NCI-H446 treated with DMSO at 0.1 percent for 48 hours (cell line): ENCODE measurements at regions not wholly inside any gene's neighbourhood (a gene's known extent, or its start where the extent isn't known, plus 50 kb on each side); places are given as distances from the start of the nearest gene placed in this dataset.

ENCODE experiments used
- DNase-seq: peaks from one replicate; lab custom pipeline; 2025; lab: John Stamatoyannopoulos, UW

DNA sequence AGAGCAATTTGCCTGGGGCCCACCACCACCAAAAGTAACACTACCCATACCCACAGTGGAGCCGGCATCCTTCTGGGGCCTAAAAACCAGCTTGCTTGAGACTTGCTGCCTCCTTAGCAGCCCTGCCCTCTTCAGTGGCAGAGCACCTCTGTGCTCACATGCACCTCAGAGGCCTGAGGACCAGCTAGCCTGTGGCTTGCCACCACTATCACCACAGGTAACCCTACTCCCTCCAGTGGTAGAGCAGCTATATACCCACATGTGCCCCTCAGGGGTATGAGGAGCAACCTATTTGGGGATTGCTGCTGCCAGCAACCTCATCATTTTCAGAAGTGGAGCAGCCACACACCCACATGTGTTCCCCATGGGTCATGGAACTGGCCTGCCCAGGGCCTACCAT is 111.4 kb upstream of the SPRY2 start:
- DNase-seq: no peak

DNA sequence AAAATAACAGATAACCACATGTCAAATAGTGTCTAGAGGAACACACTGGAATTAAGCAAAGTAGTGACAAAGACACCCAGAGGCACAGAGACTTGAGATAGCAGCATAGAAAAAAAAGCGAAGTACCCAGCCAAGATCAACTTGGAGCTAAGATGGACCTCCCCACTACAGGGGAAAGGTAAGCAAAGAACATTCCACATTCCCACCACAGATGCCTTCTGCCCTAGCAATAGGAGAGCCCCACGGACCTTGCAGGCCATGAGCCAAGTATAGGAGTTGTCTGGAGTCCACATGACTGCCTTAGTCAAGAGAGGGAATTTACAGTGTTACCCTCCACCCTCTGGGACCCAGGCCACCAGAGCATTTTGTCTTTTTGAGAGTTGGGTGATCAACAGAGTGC is 110.7 kb upstream of the SPRY2 start:
- no peak for DNase-seq

DNA sequence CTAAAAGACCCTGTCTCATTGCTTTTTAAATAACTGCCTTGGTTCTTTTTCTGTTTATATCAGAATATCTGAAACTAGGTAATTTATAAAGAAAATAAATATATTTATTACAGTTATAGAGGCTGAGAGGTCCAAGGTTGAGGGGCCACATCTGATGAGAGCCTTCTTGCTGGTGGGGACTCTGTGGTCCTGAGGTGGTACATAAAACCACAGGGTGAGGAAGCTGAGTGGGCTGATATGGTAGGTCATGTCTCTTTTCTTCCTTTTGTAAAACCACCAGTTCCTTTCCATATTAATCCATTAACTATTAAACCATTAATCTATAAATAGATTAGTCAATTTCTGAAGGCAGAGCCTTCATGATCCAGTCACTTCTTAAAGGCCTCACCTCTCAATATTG is 109.5 kb upstream of the SPRY2 start:
- no peak for DNase-seq

DNA sequence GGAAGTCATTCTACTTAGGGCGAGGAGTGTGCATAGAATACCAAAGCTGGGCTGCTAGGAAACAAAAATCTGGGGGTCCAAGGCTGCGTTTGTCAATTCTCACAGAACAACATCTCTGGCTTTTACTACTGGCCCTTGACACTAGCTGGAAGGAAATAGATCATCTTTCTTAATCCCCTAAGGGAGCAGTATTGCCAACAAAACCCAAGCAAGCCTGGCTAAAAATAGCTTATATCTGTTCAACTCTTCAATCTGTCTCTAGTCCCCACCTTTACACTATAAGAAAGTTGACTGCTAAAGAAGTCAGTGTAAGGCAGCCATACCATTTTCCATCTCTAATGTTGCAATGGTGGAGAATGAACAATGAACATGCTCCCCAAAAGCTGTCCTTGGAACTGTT is 107.8 kb upstream of the SPRY2 start:
- no peak for DNase-seq

DNA sequence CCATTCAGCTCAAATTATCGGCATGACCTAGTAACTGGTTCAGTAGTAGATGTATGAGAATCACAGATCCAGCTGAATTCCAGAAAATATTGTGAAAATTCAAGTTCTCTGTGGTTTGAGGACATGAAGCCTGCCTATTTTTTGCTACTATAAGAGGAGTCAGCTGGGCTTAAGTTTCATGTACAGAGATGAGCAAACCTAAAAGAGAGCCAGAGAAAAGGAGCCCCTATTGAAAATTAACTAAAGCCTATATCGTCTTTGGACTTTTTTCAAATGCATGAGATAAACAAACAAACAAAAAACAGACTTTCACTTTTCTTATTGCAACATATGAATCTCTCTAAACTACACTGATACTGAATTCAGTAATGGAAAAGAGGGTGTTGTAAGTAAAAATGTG is 106.8 kb upstream of the SPRY2 start:
- DNase-seq: no peak

DNA sequence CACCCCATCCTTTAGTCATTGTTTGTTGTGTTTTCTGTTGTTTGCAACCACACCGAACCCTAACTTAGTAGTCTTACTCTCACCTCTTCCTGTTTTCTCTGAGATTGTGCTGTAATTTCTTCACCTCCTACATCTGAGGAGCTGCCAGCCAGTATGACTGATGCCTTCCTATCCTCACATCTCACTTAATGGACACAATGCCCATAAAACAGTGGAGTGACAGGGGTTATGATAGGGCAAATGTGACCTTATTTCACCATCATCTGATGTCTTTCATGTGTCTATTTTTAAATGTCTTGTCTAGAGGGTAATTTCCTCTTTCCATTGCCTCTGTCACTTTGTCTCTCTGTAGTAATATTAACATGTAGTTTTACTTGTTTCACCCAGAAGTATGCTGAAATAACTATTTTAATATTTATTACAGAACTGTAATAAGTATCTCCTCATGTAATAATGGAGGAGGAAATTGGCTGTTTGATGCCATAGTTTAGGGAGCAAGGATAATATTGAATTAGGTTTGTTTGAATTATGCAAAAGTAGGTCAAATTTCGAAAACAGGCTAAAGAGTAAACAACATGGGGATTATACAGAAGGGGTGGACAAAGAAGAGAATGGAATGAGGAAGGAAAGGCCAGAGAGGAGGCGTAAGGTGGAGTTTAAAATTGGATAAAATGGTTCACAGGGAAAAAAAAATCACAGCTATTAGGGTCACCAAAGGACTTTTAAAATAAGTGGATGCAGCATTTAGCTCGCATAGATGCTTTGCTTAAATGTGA is 103.5 kb upstream of the SPRY2 start:
- DNase-seq: no peak

DNA sequence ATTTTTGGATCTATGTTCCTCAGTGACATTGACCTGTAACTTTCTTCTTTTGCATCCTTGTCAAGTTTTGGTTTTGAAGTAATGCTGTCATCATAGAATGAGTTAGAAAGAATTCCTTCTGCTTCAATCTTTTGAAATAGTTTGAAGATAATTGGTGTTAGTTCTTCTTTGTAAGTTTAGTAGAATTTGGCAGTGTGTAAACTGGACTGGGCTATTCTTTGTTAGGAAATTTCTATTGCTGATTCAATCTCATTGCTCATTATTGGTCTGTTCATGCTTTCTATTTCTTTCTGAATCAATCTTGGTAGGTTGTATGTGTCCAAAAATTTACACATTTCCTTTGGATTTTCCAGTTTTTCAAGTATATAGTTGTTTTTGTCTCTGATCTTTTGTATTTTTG is 101.7 kb upstream of the SPRY2 start:
- DNase-seq: no peak

DNA sequence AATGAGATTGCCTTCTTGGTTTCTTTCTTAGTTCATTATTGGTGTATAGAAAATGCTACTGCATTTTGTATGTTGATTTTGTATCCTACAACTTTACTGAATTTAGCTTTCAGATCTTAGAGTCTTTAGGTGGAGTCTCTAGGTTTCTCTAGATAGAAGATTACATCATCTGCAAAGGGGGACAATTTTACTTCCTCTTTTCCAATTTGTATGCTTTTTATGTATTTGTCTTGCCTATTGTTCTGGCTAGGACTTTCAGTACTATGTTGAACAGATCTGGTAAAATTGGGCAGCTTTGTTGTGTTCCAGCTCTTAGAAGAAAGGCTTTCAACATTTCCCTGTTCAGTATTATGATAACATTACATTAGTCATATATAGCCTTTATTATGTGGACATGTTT is 101.0 kb upstream of the SPRY2 start:
- no peak for DNase-seq

DNA sequence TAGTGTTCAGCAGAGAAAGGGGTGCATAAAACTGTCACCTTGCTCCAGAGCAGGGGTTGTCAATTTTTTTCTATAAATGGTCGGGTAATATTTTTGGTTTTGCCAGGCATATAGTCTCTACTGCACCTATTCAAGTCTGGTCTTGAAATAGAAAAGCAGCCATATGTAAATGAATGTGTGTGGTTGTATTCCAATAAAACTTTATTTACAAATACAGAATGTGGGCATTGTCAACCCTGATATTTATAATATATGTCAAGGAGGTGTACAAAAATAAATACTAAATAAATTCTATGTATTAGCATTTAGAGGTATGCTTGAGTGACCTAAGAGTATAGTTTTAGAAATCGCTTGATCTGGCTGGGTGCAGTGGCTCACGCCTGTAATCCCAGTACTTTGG is 97.6 kb upstream of the SPRY2 start:
- no peak for DNase-seq

DNA sequence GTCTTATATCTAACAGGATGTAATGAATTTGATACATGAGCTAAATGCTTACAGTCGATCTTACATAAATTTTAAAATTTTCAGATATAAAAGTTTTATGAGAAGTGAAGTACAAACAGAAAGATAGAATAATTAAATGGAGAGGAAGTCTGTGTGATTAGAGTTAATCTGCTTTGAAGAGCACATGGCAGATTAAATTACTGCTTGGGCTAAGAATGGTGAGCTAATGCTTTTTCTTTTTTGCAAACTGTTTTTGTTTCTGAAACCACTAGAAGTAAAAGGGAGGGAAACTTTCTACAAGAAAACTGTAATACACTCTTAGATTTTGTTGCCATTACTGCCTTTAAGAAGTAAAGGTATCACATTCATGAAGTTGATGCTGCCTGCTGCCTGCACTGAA is 96.3 kb upstream of the SPRY2 start:
- DNase-seq: no peak

DNA sequence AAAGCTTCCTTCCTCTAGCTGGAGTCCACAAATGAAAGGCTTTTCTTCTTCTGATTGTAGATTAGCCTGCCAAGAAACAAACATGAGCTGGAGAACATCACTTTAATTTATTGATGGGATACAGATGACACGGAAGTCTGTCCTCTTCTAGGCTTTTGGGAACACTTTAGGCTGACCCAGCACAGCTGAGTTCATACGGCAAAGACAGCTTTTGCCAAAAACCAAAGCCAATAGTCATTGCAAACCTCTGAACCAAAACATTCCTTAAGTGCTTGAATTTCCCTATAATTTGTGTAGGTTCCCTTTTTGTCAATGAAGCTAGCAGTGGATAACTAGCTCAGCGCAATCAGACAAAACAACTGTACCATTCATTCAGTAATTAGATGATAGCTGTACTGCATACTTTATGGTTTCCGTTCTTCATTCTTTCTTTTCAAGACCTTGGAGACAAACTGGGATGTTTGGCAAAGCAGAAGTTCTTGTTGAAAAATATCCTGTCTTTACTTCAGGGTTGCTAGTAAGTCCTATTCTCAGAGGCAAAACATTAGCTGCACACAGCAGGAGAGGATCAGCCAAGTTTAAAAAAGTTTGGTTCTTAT is 95.7 kb upstream of the SPRY2 start:
- no peak for DNase-seq

DNA sequence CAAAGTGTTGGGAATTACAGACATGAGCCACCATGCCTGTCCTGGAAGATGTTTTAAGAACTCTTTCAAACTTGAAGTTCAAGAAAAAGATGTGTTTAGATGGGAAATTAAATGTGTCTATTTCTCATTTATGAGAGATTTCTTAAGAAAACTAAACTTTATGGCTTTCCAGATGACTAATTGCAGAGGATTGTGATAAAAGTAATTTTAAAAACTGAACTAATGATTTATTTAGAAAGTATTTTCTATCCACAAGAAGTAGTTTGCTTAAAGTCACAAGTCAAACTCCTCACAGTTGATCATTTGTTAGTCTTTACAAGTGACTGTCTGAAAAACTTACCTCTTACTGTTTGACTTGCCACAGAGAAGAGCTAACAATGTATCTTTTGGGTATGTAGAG is 89.6 kb upstream of the SPRY2 start:
- DNase-seq: no peak

DNA sequence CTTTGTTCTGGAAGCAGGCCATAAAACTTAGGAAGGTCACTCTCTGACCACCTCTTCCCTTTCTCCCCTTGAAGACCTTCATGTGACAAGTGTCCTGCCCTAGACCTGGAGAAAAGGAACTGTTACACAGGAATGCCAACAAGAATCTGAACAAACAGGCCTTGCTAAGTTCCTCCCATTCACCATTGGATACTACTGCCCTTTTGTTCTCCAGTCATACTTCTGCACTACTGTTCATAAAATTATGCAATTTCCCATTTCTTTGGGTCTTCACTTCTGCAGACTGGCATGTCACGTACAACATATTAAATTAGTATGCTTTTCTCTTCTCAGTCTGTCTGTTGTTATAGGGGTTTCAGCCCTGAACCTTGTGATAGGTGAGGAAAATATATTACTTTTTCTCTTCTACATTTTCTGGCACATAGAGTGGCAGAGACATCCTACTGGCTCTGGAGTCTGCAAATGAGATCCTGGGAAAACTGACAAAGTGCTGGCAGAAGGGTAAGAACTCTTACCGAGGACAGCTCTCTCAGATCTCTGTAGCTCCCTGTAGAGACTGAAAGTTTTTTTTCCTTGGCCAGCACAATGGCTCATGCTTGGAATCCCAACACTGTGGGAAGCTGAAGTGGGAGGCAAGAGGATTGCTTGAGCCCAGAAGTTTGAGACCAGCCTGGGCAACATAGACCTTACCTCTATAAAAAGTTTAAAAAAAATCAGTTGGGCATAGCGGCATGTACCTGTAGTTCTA is 87.6 kb upstream of the SPRY2 start:
- no peak for DNase-seq

DNA sequence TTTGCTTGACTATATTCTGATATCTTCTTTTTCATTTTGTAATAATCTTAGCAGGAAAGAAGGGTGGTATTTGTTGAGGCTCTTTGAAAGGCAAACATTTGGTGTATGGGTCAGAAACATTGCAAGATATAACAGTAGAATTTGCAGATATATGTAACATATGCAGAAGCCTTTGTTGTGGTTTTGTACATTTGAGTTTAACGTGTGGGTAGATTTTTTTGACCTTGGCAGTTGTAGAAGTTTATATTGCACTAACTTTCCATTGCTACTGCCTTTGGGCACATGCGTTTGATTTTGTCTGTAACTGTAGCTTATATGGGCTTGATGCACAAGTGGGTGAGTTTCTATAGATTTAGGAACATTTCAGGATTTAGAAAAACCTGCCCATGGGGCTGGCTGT is 78.5 kb upstream of the SPRY2 start:
- no peak for DNase-seq

DNA sequence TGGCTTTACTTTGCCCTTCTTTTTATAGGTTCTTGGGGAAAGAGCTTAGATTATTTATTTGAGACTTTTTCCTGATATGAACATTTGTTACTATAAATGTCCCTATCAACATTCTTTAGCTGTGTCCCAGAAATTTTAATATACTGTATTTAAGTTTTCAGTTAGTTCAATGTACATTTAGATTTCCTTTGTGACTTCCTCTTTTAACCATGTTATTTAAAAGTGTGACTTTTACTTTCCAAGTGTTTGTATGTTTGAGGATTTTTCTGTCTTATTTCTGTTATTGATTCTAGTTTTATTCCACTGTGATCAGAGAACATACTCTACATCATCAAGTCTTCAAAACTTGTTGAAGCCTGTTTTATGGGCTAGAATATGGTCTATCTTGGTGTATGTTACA is 72.7 kb upstream of the SPRY2 start:
- DNase-seq: no peak

DNA sequence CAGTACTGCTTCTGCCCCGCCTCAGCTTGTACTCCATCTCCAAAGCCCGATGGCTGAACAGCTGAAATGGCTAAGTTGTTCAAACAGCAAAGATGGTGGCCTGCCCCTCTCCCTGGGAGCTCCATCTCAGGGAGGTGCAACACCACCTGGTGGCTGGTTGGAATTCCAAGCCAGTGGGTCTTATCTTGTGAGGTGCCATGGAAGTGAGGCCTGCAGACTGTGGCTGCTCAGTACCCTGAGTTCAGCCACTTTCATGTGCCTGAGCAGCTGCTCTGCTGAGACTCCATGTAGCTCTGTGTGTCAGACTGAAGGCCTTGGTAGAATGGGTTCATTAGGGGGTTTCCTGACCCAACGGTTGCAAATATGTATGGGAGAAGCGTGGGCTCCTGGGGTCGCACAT is 67.3 kb upstream of the SPRY2 start:
- DNase-seq: no peak

DNA sequence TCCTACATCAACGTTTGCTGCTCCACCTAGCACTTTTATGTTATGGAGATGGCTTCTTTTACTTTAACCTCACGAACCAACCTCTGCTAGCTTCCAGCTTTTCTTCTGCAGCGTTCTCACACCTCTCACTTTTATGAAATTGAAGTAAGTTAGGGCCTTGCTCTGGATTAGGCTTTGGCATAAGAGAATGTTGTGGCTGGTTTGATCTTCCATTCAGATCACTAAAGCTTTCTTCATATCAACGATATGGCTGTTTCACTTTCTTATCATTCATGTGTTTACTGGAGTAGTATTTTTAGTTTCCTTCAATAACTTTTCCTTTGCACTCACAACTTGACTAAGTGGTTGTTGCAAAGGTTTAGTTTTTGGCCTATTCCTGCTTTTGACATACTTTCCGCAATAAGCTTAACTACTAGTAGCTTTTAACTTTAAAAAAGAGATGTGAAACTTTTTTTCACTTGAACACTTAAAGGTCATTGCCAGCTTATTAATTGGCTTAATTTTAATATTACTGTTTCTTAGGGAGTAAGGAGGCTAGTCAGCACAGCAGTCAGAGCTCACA is 60.0 kb upstream of the SPRY2 start:
- DNase-seq: no peak

DNA sequence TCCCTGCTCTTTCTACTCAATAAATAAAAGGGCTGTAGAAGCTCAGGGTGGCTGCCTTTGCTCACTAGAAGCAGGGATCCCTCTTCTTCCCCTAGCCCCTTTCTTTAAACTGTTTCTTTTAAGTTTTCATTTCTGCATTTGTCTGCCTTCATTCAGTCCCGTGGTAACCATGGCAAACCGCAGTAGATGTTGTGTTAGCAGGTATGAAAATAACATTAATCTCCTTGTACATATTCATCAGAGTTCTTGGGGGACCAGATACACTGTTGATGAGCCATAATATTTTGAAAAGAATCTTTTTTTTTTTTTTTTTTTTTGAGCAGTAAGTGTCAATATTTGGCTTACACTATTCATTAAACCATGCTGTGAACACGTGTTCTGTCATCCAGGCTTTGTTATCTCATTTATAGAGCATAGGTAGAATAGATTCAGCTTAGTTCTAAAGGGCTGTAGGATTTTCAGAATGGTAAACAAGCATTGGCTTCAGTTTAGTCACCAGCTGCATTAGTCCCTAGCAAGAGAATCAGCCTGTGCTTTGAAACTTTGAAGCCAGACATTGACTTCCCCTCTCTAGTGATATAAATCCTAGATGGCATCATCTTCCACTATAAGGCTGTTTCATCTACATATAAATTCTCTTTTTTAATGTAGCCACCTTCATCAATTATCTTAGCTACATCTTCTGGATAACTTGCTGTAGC is 59.4 kb upstream of the SPRY2 start:
- no peak for DNase-seq

DNA sequence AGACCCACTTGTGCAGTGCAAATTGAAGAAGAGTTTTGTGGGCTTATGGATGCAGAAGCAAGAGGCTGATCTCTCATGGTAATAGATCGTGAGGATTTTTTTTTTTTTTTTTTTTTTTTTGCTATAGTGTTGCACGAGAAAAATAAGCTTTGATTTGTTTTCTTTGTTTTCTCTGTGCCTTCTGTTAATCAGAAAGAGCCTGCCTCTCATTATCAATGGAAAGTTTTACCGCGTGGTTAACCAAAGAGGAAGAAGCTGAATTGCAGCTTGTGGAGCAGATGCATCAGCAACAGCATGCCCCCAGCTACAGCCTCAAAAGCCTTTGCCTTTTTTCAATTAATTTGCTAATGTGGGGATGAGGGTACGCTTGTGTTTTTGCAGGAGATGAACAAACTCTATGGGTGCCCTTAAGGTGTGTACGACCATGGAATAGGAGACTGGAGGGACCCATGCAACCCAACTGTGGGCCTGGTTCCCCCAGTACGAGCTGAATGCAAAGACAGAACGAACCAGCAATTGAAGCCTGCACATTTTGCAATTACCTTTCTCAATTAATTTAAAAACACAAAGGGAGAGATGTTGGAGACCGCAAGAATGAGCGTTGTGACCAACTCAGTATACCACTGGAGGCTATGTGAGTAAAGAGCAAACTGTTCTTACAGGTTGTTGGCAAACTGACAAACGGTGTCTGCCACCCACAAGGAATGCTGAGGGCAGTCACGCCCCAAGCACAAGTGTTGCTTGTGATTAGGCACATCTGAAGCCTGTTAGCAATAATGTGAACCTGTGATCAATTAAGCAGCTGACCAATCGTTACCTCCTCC is 58.6 kb upstream of the SPRY2 start:
- no peak for DNase-seq
